ENCODE measurements at regions not wholly inside any gene's neighbourhood (a gene's known extent, or its start where the extent isn't known, plus 50 kb on each side); places are given as distances from the start of the nearest gene placed in this dataset.
"Not testable (repeated sequence)": the region's sequence is repeated elsewhere in the genome, so short reads cannot be mapped to it uniquely, and the experiment has no call there.

DNA sequence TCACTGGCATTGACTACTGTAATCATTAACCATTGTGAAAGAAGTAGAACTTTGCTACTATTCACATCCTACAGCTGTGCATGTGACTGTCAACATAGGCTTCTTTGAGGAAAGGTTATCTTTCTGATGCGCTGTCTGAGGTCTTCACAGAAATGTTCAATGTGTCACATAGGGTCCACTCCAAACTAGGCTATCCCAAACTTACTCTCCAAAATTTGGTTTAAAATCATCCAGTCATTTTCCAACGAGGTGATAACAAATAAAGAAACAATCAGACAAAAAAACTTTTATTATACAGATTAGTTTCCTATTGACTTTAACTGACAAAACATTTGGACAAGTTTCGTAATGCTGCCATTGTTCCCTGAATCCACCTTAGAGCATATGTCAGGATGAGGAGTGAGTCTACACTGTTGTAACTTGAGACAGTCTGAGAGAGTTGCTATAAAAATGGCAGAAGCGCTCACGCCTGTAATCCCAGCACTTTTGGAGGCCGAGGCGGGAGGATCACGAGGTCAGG is 511.6 kb downstream of the PLOD2 start:
- no peak for DNase-seq

DNA sequence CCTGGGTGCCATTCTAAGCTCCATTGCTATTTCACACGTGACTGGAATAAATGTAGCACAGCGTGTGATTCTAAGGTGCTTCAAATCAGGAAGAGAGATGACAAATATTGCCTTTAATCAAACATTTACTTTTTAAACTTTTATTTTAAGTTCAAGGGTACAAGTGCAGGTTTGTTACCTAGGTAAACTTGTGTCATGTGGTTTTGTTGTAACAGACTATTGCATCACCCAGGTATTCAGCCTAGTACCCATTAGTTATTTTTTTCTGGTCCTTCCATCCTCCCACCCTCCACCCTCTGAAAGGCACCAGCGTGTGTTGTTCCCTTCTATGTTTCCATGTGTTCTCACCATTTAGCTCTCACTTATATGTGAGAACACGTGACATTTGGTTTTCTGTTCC is 510.8 kb downstream of the PLOD2 start:
- no peak for DNase-seq

DNA sequence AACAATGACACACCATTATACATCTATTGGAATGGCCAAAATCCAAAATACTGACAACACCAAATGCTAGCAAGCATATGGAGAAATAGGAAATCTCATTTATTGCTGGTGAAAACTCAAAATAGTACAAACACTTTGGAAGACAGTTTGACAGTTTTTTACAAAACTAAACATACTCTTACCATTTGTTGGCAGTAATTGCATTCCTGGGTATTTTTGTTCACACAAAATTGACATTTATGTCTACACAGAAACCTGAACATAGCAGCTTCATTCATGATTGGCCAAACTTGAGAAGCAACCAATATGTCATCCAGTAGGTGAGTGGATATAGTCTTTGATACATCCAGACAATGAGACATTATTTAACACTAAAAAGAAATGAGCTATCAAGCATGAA is 489.9 kb downstream of the PLOD2 start:
- DNase-seq = no peak

DNA sequence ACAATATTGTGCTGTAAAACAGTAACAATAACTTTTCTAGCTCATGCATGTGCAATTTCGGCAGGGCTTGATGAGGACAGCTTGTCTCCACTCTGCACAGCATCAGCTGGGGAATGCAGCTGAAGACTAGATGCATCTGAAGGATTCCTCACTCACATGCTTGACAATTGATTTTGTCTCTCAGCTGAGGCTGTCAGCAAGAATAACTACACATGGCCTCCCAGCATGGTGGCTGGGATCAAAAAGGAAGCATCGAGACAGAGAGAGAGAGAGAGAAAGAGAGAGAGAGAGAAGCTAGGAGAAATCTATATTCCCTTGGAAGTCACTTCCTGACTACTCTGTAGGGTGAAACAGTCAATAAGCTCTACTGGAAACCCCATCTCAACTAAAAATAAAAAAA is 487.1 kb downstream of the PLOD2 start:
- DNase-seq = no peak

DNA sequence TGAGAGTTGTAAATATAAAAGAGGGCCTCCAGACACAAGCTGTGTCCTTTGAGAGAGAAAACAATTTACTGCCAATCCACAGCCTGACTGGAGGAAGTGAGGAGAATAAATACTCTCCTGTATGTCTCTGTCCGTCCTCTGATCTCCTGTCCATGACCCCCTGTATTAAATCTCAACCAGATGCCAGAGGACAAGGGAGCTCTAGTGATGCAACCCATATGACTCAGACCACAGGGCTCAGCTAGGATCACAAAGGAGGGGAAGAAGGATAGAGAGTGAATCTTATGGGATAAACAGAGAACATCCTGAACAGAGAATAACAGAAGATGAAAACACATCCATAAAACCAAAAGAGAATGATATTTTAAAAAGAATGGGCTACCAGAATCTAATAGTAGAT is 482.6 kb downstream of the PLOD2 start:
- DNase-seq = no peak

DNA sequence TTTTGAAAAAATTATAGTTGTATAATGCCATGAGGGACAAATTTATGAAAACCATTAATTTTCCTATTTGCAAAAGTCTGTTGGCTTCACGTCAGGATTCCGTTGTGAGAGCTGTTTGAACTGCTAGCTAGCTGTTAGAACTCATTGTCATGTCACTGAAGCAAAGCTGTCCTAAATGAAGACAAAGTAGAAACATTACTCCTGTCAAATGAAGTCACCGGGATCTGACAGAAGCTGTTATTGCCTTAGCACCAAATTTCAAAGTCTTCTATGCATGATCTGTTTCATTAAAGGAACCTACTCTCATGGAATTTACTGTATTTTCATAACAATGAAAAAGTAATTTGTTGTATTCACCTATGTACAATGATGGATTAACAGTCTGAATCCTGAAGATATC is 479.8 kb downstream of the PLOD2 start:
- no peak for DNase-seq

DNA sequence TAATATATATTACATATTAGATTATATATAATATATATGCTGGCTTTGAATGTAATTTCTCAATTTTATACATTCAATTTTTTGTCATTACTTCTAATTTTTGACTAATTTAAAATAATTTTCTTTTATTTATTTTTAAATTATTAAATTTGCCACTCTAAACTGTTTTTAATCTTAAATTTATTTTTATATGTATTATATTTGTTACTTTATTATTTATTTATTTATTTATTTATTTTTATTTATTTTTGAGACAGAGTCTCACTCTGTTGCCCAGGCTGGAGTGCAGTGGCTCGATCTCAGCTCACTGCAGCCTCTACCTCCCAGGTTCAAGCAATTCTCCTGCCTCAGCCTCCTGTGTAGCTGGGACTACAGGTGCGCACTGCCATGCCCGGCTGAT is 473.0 kb downstream of the PLOD2 start:
- DNase-seq = not testable (repeated sequence)

DNA sequence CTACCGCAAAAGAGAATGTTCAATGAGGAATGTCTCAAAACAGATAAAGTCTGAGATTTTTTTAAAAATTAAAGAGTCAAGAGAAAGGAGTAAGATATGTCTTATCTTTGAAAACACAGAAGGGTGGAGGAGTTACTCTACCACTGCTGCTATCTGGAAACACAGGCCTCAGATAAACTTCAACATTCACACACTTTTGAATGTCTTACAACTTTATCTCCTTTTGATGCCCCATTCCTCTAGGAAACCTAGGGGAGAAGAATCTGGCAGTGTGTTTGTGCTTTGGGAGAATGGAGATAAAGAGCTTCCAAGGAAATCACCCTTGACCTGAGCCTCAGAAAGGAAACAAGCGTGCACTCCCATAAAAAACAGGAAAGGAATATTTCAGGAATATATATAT is 468.2 kb downstream of the PLOD2 start:
- no peak for DNase-seq

DNA sequence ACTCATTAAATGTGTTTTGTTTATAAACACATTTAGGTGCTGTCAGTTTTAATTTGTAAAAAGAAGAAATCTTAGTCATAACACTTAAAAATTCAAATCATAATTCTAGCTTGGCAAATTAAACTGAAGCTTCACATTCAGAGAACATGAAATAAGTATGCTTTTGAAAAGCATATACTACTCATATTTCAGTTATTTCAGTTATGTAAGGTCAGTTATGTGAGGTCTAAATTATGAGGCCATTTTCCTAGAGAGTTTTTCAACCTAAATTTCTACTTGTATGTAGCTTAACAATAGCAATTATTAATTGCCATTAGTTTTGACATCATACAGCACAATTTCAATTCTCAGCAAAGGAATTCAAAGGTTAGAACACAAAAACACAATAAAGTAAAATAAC is 465.0 kb downstream of the PLOD2 start:
- no peak for DNase-seq

DNA sequence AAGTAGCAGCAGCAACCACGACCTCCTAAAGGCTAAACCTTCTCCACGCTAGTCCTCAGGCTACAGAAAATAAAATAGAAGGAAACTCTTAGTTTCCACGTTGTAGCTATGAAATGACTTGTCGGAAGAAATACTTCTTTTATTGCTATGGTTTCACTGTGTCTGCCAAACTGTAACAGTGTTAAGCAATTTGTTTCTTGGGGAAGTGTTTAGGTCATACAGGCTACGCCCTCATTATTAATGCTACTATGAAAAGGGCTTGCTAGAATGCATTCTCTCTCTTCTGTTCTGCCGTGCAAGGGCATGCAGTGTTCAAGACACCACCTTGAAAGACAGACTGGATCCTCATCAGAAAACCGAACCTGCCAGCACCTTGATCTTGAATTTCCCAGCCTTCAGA is 462.7 kb downstream of the PLOD2 start:
- no peak for DNase-seq

DNA sequence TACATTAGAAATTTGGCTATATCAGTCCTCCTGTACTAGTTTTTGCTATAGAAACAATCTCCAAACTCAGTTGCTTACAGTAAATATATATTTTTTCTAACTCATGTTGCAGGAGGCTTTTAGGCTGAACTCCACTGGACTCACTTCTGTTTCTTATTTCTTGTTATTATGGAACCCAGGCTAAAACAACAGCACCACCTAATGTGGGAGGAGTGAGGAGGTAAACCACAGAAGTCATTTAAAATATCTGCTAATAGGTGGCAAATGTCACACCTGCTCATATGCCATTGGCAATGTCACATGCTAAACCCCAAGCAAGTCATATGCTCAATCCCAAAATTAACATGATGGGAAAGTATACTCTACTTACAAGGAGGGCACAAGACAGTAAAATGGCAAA is 462.2 kb downstream of the PLOD2 start:
- DNase-seq = no peak

DNA sequence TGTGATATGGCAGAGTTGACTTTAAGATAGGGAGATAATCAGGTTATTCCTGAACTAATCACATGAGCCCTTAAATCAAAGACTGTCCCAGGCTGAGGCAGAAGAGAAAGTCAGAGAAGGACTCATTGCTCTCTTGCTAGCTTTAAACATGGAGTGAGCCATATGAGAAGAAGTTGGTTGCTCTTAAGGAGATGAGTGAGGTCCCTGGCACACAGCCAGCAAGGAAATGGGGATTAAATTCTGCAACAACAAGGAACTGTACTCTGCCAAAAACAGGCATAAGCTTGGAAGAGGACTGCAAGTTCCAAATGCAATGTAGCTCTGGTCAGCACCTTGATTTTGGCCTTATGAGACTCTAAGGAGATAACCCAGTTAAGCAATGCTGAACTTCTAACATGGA is 457.0 kb downstream of the PLOD2 start:
- DNase-seq = no peak

DNA sequence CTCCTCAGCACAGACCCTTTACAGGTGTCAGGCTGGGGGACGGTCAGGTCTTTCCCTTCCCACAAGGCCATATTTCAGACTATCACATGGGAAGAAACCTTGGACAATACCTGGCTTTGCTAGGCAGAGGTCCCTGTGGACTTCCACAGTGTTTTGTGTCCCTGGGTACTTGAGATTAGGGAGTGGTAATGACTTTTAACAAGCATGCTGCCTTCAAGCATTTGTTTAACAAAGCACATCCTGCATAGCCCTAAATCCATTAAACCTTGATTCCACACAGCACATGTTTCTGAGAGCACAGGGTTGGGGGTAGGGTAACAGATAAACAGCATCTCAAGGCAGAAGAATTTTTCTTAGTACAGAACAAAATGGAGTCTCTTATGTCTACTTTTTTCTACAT is 451.2 kb downstream of the PLOD2 start:
- DNase-seq = not testable (repeated sequence)

DNA sequence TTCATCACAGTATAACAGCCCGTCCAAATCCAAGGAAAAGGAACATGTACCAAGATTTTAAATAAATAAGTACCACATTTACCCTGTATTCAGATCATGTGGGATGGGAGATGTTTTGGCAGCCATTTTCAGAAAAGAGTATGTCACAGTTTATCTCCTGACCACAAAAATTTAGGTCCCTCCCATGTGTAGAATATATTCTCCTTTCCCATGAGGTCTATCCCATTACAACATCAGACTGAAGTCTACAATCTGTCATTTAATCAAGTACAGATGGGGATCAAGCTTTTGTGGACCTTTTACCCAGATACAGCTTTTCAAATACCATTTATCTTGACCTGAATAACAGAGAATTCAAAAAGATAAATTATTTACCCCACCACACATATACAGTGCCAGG is 444.5 kb downstream of the PLOD2 start:
- no peak for DNase-seq

DNA sequence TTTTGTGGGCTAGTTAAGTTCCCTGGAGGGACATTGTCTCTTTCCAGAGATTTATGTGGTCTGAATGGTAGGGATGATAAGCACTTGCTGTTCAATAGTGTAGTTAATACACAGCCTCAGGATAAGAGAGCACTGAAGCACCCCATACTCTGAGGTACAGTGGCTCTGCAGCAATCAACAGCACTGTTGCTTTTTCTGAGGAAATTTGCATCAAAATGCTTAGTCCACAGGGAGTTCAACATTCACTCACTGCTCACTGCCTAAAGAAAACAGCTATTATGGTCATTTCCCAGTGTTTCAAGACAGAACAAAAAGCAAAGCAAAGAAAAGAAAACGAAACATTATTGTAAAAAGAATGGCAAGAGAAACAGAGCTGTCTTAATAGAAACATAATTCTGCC is 441.9 kb downstream of the PLOD2 start:
- no peak for DNase-seq

DNA sequence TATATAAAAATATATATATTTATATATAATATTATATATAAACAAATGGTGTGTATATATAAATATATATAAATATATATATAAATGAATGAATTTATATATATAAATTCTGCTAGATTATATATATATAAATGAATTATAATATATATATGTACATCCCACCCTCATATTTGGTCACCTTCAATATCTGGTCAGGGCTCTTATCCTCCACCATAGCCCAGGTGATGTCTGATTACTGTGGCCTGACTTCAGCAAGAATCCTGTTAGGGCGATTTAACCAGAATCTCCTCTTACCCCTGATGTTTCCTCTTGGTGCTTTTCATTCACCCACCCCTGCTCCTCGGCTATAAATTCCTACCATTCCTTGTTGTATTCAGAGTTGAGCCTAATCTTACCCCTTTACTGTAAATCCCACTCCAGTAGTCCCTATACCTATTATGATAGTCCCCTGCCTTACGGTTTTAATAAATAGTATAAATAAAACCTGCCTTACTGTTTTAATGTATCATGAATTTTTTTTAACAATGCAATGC is 439.6 kb downstream of the PLOD2 start:
- DNase-seq = no peak

DNA sequence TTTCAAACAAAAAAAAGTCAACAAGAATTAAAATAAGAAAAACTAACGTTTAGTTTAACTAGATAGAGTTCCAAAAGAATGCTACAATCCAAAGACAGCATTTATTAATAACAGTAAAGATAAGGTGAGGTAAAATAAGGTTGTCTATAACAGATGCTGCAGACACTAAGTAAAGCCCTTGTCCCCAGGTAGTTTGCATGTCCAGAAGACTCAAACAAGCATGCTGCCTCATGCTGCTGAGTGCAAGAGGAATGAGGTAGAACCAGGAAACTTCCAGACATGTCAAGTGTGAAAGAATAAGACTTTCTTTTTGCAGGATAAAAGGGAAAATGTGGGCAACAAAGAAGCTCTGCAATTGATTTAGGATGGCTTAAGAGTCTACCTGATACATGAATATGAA is 439.2 kb downstream of the PLOD2 start:
- DNase-seq = no peak

DNA sequence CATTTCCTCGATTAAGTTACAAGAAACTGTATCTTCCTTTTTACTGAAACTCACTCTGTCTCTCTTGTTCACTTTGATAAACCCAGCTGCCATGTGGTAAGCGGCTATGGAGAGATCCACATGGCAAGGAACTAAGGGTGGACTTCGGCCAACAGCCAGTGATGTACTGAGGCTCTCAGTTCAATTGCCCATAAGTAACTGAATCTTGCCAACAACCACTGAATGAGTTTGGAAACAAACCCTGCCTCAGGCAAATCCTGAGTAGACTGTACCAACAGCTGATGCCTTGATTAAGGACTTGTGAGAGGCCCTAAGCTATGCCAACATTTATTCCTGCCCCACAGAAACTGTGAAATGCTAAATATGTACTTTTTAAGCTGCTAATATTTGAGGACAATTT is 433.5 kb downstream of the PLOD2 start:
- DNase-seq = no peak

DNA sequence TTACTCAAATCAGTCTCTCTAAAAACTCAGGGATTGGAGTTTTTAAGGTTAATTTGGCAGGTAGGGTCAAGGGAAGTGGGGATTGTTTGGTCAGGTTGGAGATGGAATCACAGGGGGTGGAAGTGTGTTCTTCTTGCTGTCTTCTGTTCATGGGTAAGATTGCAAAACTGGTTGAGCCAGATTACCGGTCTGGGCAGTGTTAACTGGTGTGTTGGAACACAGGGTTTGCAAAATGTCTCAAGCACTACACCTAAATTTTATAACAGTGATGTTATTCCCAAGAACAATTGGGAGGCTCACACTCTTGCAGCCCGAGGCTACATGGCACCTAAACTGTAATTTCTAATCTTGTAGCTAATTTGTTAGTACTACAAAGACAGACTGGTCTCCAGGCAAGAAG is 425.4 kb downstream of the PLOD2 start:
- DNase-seq = no peak

DNA sequence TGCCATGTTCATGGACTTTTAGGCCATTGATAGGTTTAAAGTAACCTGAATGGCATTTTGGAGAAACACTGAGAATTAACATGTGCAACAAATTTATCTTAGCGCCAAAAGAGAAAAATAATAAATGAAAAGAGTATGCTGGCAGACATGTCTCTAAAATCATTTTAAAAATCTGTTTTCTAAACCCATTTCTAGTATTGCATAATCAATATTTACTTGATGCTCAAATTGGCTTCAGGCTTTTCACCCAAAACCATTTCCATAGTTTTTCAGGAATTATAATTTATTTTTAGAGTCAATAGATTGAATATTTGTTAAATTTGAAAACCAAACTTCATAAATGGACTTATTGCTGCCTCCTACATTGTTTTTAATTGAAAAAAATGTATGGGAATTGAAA is 423.0 kb downstream of the PLOD2 start:
- DNase-seq = no peak

DNA sequence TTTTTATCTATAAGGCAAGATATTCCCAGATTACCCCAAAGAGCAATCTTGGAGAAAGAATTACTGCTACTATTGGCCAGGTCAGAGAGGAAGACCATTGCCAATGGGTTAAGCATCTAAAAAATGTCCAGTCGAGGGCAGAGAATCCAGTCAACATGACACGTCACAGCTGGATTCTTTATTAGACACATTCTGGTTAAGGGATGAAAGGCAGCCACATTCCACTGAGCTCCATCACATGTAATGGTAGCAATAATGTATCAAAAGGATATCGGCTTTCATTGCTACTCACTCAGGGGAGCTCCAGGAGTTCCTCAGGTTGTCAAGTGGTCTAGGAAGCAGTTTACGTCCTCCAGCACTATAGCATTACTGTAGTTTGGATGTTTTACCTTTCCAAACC is 421.1 kb downstream of the PLOD2 start:
- DNase-seq = no peak

DNA sequence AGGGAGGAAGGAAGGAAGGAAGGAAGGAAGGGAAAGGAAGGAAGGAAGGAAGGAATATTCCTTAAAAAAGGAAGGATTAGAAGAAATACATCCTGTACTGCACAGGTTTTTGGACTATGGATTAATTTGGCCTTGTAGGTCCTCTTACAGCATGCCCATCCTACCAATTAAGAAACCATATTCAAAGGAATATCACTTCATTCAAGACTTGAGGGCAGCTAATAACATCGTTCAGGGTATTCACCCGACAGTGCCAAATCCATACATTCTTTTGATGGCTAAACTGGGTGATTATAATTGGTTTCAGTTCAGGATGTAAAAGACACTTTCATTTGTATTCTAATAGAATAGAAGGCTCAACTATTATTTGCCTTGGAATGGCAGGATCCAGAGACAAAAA is 410.3 kb downstream of the PLOD2 start:
- no peak for DNase-seq

DNA sequence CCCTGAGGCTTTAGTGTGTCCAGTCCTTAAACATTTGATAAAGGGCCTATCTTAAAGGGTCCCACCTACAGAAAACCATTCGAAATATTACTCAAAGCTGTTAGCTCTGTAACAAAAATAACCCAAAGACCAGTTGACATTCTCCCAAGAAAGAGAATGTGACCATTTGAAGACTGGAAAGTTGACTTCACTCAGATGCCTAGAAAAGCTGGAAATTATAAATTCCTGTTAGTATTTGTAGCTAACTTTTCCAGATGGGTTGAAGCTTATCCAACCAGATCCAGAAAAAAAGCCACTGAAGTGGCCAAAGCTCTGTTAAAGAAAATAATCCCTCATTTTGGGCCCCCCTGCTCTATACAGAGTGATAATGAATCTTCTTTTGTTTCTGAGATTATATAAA is 408.4 kb downstream of the PLOD2 start:
- DNase-seq = no peak

DNA sequence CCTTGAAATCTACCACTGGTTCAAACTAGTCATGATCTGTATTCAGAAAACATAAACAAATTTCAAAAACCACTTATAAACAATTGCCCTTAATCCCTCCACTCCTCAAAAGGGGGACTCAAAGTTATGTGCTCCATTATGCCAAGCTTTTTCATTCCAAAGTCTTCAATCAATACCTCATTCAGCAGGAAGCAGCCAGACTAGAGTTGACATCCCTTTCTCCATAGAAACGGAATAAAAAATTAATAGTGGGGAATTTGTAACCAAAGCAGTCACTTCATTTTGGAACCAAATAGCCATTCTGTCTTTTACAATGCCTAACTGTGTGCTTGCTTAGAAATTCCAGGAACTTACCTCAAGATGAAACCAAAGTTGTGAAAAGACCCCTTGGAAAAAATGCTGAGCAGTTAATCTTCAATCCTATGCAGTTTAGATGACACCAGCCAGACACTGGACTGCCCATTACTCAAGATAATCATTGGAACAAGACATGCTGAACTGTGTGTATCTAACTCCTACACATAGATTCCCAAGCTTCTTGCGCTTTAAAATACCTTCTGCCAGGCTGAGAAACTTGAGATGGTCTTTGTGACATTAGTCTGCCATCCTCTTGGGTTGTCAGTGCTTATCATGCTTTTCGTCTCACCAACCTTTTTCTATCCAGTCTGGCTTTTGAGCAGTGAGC is 406.2 kb downstream of the PLOD2 start:
- no peak for DNase-seq

DNA sequence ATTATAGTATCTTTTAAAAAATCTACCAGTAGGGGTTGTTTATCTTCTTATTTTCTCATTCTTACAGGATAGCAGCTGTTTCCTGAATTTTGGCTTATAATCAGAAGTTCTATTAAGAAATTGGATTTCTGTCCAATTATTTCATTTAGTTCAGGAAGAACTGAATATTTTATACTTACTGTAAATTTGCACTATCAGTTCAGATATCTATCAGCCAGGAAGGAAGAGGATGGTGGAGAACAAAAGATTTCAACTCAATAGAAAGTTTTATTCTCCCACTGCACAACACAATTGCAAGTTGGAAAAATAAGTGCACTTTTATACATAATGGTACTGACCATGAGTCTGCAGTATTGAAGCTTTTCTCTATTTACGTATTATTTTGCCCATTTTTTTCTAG is 400.9 kb downstream of the PLOD2 start:
- DNase-seq = no peak

All from SW 1271 (cell line).